ENCODE measurements at regions not wholly inside any gene's neighbourhood (a gene's known extent, or its start where the extent isn't known, plus 50 kb on each side); places are given as distances from the start of the nearest gene placed in this dataset.

GRCh38 chr9:108377382-108377781 is 478.4 kb downstream of the ACTL7B start:
- TF ChIP-seq CTCF (IDR thresholded peaks at IDR 0.05; ENCODE audit: extremely low read depth, insufficient read depth, missing control alignments) = no peak
- DNase-seq (ENCODE audit: low spot score) = no peak
- in situ Hi-C loops (cut with MboI; ENCODE audit: low pct_unique_long_range_greater_than_20kb, low sequenced_read_pairs, unreplicated experiment) = no loop called here

- no peak for DNase-seq (ENCODE audit: low spot score)
- in situ Hi-C loops (cut with MboI; ENCODE audit: low pct_unique_long_range_greater_than_20kb, low sequenced_read_pairs, unreplicated experiment) = no loop called here
- no peak for TF ChIP-seq CTCF (IDR thresholded peaks at IDR 0.05; ENCODE audit: extremely low read depth, insufficient read depth, missing control alignments)
These were observed 479.6 kb downstream of the ACTL7B start for GRCh38 chr9:108376140-108376539.

- DNase-seq (ENCODE audit: low spot score) = no peak
- in situ Hi-C loops (cut with MboI; ENCODE audit: low pct_unique_long_range_greater_than_20kb, low sequenced_read_pairs, unreplicated experiment) = no loop called here
- no peak for TF ChIP-seq CTCF (IDR thresholded peaks at IDR 0.05; ENCODE audit: extremely low read depth, insufficient read depth, missing control alignments)
These were observed 481.2 kb downstream of the ACTL7B start for GRCh38 chr9:108374626-108375025.

- in situ Hi-C loops (cut with MboI; ENCODE audit: low pct_unique_long_range_greater_than_20kb, low sequenced_read_pairs, unreplicated experiment) = no loop called here
- DNase-seq (ENCODE audit: low spot score) = no peak
These were observed 488.6 kb downstream of the ACTL7B start for GRCh38 chr9:108367188-108367587.

GRCh38 chr9:108363311-108363710 is 492.5 kb downstream of the ACTL7B start:
- DNase-seq (ENCODE audit: low spot score) = no peak
- no peak for TF ChIP-seq CTCF (IDR thresholded peaks at IDR 0.05; ENCODE audit: extremely low read depth, insufficient read depth, missing control alignments)
- in situ Hi-C loops (cut with MboI; ENCODE audit: low pct_unique_long_range_greater_than_20kb, low sequenced_read_pairs, unreplicated experiment) = no loop called here

More at GRCh38 chr9:108367188-108367587, 488.6 kb downstream of the ACTL7B start:
- no peak for TF ChIP-seq CTCF (IDR thresholded peaks at IDR 0.05; ENCODE audit: extremely low read depth, insufficient read depth, missing control alignments)

- in situ Hi-C loops (cut with MboI; ENCODE audit: low pct_unique_long_range_greater_than_20kb, low sequenced_read_pairs, unreplicated experiment) = no loop called here
- TF ChIP-seq CTCF (IDR thresholded peaks at IDR 0.05; ENCODE audit: extremely low read depth, insufficient read depth, missing control alignments) = no peak
- no peak for DNase-seq (ENCODE audit: low spot score)
These were observed 495.5 kb downstream of the ACTL7B start for GRCh38 chr9:108360304-108360703.

GRCh38 chr9:108356806-108357205 is 499.0 kb downstream of the ACTL7B start:
- no peak for TF ChIP-seq CTCF (IDR thresholded peaks at IDR 0.05; ENCODE audit: extremely low read depth, insufficient read depth, missing control alignments)
- in situ Hi-C loops (cut with MboI; ENCODE audit: low pct_unique_long_range_greater_than_20kb, low sequenced_read_pairs, unreplicated experiment) = no loop called here
- DNase-seq (ENCODE audit: low spot score) = no peak
